ENCODE measurements at regions not wholly inside any gene's neighbourhood (a gene's known extent, or its start where the extent isn't known, plus 50 kb on each side); places are given as distances from the start of the nearest gene placed in this dataset.

GRCh38 chr13:38537051-38537450 lies 149.8 kb upstream of the FREM2 start:
- Histone ChIP-seq H3K27me3 (ENCODE audit: insufficient read depth in 3 of 3, low read length in 2 of 3) (no peaks in the 10 kb centered on the region), H3K9me3 (no peaks in the 10 kb centered on the region), H3K27ac (no peak overlapping the region), H3K36me3 (ENCODE audit: insufficient read depth in 1 of 2, low read depth in 1 of 2) (no peaks in the 10 kb centered on the region), H3K4me1 (no peaks in the 10 kb centered on the region), H3K4me3 (no peak overlapping the region)
- DNase-seq (no peak), ATAC-seq (no peak)
- intact Hi-C loops (cut with DNase I), result no loop called here
- TF ChIP-seq CTCF (IDR thresholded peaks at IDR 0.05), result no peak
- 19 to 46% (median 24%) methylated on average over 3 of the region's 3 CpGs for WGBS, 3 donors

- intact Hi-C loops (cut with DNase I), result no loop called here
- no peaks in the 10 kb centered on the region for H3K9me3 ChIP-seq
- no peak for TF ChIP-seq CTCF (IDR thresholded peaks at IDR 0.05)
- ATAC-seq, result no peak
- 51 to 57% (median 54%) methylated on average over 4 of the region's 4 CpGs for WGBS, 3 donors
- H3K4me3 ChIP-seq, result no peak overlapping the region
- H3K27me3 ChIP-seq (ENCODE audit: insufficient read depth in 3 of 3, low read length in 2 of 3), result no peaks in the 10 kb centered on the region
- no peaks in the 10 kb centered on the region for H3K4me1 ChIP-seq
- no peak for DNase-seq
- H3K36me3 ChIP-seq (ENCODE audit: insufficient read depth in 1 of 2, low read depth in 1 of 2), result no peaks in the 10 kb centered on the region
- no peak overlapping the region for H3K27ac ChIP-seq
These were observed 148.5 kb upstream of the FREM2 start for GRCh38 chr13:38538422-38538821.

GRCh38 chr13:38539632-38540031 lies 147.2 kb upstream of the FREM2 start:
- TF ChIP-seq CTCF (IDR thresholded peaks at IDR 0.05), result no peak
- Histone ChIP-seq H3K4me1 (no peaks in the 10 kb centered on the region), H3K27me3 (ENCODE audit: insufficient read depth in 3 of 3, low read length in 2 of 3) (no peaks in the 10 kb centered on the region), H3K27ac (no peak overlapping the region), H3K9me3 (no peaks in the 10 kb centered on the region), H3K4me3 (no peak overlapping the region), H3K36me3 (ENCODE audit: insufficient read depth in 1 of 2, low read depth in 1 of 2) (no peaks in the 10 kb centered on the region)
- DNase-seq (no peak), ATAC-seq (no peak)
- intact Hi-C loops (cut with DNase I), result no loop called here
- WGBS, 3 donors, result 94 to 98% (median 97%) methylated on average over 2 of the region's 2 CpGs

- WGBS, 3 donors, result 42 to 48% (median 44%) methylated on average over 3 of the region's 3 CpGs
- Histone ChIP-seq H3K4me1 (no peaks in the 10 kb centered on the region), H3K4me3 (no peak overlapping the region), H3K27ac (no peak overlapping the region), H3K27me3 (ENCODE audit: insufficient read depth in 3 of 3, low read length in 2 of 3) (no peaks in the 10 kb centered on the region), H3K9me3 (no peaks in the 10 kb centered on the region), H3K36me3 (ENCODE audit: insufficient read depth in 1 of 2, low read depth in 1 of 2) (no peaks in the 10 kb centered on the region)
- DNase-seq, result no peak
- TF ChIP-seq CTCF (IDR thresholded peaks at IDR 0.05), result no peak
- intact Hi-C loops (cut with DNase I), result no loop called here
- no peak for ATAC-seq
These were observed 144.3 kb upstream of the FREM2 start for GRCh38 chr13:38542601-38543000.

GRCh38 chr13:38543561-38543960 lies 143.3 kb upstream of the FREM2 start:
- Histone ChIP-seq H3K27me3 (ENCODE audit: insufficient read depth in 3 of 3, low read length in 2 of 3) (no peaks in the 10 kb centered on the region), H3K9me3 (no peaks in the 10 kb centered on the region), H3K36me3 (ENCODE audit: insufficient read depth in 1 of 2, low read depth in 1 of 2) (no peaks in the 10 kb centered on the region), H3K27ac (no peak overlapping the region), H3K4me3 (no peak overlapping the region), H3K4me1 (no peaks in the 10 kb centered on the region)
- intact Hi-C loops (cut with DNase I), result no loop called here
- DNase-seq, result no peak
- 65 to 74% (median 68%) methylated on average over 4 of the region's 4 CpGs for WGBS, 3 donors
- ATAC-seq, result no peak
- TF ChIP-seq CTCF (IDR thresholded peaks at IDR 0.05), result no peak
